DND-41 (cell line): ENCODE measurements at regions not wholly inside any gene's neighbourhood (a gene's known extent, or its start where the extent isn't known, plus 50 kb on each side); places are given as distances from the start of the nearest gene placed in this dataset.
"Not testable (repeated sequence)": the region's sequence is repeated elsewhere in the genome, so short reads cannot be mapped to it uniquely, and the experiment has no call there.

Source experiments
- ATAC-seq: fragments of 200-7000 bp; cut with Tn5 transposase; 3 replicates; pipeline ENCODE4 v1.9.1; 2021; ENCODE audit warnings: low read depth; ENCODE audit not compliant: insufficient read depth
- DNase-seq: peaks from one replicate; pipeline ENCODE4 v3.0.0-alpha.2; 2020
- H2AFZ ChIP-seq: 2 replicates; pipeline ENCODE4 v1.6.0; 2012; ENCODE audit warnings: low read depth, low read length
- H3K27ac ChIP-seq: 2 replicates; pipeline ENCODE4 v1.5.1; 2012; ENCODE audit warnings: low read length, inconsistent platforms
- H3K27me3 ChIP-seq: fragments of 200-600 bp; sonication (generic); 2 replicates; pipeline ENCODE4 v1.6.0; 2012; ENCODE audit warnings: low read length, mild to moderate bottlenecking, inconsistent platforms; ENCODE audit not compliant: insufficient read depth, poor library complexity
- H3K36me3 ChIP-seq: 2 replicates; pipeline ENCODE4 v1.5.1; 2012; ENCODE audit warnings: low read length, inconsistent platforms; ENCODE audit not compliant: insufficient read depth
- H3K4me1 ChIP-seq: 2 replicates; pipeline ENCODE4 v1.5.1; 2012; ENCODE audit warnings: mild to moderate bottlenecking, low read length; ENCODE audit not compliant: insufficient read depth
- H3K4me2 ChIP-seq: 2 replicates; pipeline ENCODE4 v1.6.0; 2012; ENCODE audit warnings: mild to moderate bottlenecking, moderate library complexity, low read length, inconsistent platforms; ENCODE audit not compliant: insufficient read depth
- H3K4me3 ChIP-seq, 2 experiments: fragments of 200-600 bp in 1 of 2; shearing (Covaris generic) in 1 of 2; 2 replicates each; pipeline ENCODE4 v1.5.1; 2012 to 2016; ENCODE audit warnings: inconsistent platforms in 2 of 2, low read length in 2 of 2, mild to moderate bottlenecking in 2 of 2, low read depth in 1 of 2, moderate library complexity in 1 of 2
- H3K79me2 ChIP-seq: 2 replicates; pipeline ENCODE4 v1.6.0; 2012; ENCODE audit warnings: low read length, inconsistent platforms; ENCODE audit not compliant: insufficient read depth
- H3K9ac ChIP-seq: 2 replicates; pipeline ENCODE4 v1.6.0; 2012; ENCODE audit warnings: low read depth, mild to moderate bottlenecking, inconsistent platforms, low read length, moderate library complexity
- H3K9me3 ChIP-seq: 2 replicates; pipeline ENCODE4 v1.5.1; 2012; ENCODE audit warnings: low read length, moderate library complexity, mild to moderate bottlenecking, inconsistent platforms; ENCODE audit not compliant: insufficient read depth, severe bottlenecking
- H4K20me1 ChIP-seq: 2 replicates; pipeline ENCODE4 v1.6.0; 2012; ENCODE audit warnings: low read length; ENCODE audit not compliant: insufficient read depth
- EZH2 ChIP-seq: IDR thresholded peaks from 3 replicates; pipeline ENCODE4 v1.6.1; 2012; ENCODE audit warnings: borderline replicate concordance, low read depth, mild to moderate bottlenecking, moderate library complexity, low read length, inconsistent platforms; ENCODE audit not compliant: severe bottlenecking
- TF ChIP-seq, protein P1 (sequence below): IDR thresholded peaks from 2 replicates; pipeline ENCODE4 v1.5.1; 2012; ENCODE audit warnings: borderline replicate concordance, low read length, moderate library complexity, mild to moderate bottlenecking; ENCODE audit not compliant: poor library complexity, severe bottlenecking; ENCODE audit errors: extremely low read depth

DNA sequence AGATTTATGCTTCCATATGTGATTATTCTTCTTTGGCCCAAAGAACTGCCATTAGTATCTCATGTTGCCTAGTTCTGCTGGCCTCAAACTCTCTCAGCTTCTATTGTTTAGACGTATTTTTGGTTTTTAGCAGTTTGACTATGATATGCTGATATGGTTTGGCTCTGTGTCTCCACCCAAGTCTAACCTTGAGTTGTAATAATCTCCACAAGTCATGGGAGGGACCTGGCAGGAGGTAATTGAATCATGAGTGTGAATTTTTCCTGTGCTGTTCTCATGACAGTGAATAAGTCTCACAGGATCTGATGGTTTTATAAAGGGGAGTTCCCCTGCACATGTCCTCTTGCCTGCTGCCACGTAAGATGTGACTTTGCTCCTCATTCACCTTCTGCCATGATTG lies 96.7 kb upstream of the ARG1 start:
- no peak overlapping the region for H3K4me3 ChIP-seq
- H3K4me1 ChIP-seq = no peaks in the 10 kb centered on the region
- H3K36me3 ChIP-seq = no peaks in the 10 kb centered on the region
- TF ChIP-seq, protein P1, sequence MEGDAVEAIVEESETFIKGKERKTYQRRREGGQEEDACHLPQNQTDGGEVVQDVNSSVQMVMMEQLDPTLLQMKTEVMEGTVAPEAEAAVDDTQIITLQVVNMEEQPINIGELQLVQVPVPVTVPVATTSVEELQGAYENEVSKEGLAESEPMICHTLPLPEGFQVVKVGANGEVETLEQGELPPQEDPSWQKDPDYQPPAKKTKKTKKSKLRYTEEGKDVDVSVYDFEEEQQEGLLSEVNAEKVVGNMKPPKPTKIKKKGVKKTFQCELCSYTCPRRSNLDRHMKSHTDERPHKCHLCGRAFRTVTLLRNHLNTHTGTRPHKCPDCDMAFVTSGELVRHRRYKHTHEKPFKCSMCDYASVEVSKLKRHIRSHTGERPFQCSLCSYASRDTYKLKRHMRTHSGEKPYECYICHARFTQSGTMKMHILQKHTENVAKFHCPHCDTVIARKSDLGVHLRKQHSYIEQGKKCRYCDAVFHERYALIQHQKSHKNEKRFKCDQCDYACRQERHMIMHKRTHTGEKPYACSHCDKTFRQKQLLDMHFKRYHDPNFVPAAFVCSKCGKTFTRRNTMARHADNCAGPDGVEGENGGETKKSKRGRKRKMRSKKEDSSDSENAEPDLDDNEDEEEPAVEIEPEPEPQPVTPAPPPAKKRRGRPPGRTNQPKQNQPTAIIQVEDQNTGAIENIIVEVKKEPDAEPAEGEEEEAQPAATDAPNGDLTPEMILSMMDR = no peak
- TF ChIP-seq EZH2 = no peak
- DNase-seq = no peak
- H3K79me2 ChIP-seq = no peaks in the 10 kb centered on the region
- H3K9me3 ChIP-seq = peaks cover 2% of the 10 kb centered on the region
- H3K4me2 ChIP-seq = no peak overlapping the region
- no peak overlapping the region for H2AFZ ChIP-seq
- H3K27ac ChIP-seq = no peak overlapping the region
- no peak for ATAC-seq
- H3K27me3 ChIP-seq = no peaks in the 10 kb centered on the region
- H3K9ac ChIP-seq = no peak overlapping the region
- no peaks in the 10 kb centered on the region for H4K20me1 ChIP-seq

DNA sequence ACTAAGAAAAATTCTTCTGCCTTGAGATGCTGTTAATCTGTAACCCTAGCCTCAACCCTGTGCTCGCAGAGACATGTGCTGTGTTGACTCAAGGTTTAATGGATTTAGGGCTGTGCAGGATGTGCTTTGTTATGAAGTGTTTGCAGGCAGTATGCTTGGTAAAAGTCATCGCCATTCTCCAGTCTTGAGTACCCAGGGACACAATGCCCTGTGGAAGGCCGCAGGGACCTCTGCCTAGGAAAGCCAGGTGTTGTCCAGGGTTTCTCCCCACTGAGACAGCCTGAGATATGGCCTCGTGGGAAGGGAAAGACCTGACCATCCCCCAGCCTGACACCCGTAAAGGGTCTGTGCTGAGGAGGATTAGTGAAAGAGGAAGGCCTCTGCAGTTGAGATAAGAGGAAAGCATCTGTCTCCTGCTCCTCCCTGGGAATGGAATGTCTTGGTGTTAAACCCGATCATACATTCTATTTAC lies 94.2 kb upstream of the ARG1 start:
- not testable (repeated sequence) for H3K4me1 ChIP-seq, H3K9me3 ChIP-seq, H3K4me3 ChIP-seq, H3K27ac ChIP-seq, ATAC-seq, H3K27me3 ChIP-seq, H4K20me1 ChIP-seq, H2AFZ ChIP-seq, H3K4me2 ChIP-seq, H3K79me2 ChIP-seq, DNase-seq, H3K36me3 ChIP-seq, H3K9ac ChIP-seq

DNA sequence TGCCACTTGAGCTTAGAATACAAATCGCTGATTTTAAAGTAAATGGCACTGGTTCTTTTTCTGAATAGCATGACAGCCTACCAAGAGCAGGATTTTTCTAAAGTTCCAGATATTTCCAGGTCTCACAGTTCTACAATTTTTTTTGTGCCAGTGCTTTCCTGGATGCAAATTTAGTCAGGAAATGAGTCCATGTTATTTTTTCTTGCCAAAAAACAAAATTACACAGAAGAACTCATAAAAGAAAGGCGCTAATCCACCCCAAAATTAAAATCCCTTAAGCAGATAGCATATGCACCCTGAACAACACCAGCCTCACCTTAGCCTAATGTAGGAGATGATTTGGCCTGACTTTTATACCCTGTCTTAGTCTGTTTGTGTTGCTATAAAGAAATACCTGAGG lies 86.4 kb upstream of the ARG1 start:
- Histone ChIP-seq H3K36me3 (no peaks in the 10 kb centered on the region), H4K20me1 (no peaks in the 10 kb centered on the region), H3K27me3 (no peaks in the 10 kb centered on the region), H3K4me3 (no peak overlapping the region), H3K9me3 (no peaks in the 10 kb centered on the region), H3K4me2 (no peak overlapping the region), H3K27ac (no peak overlapping the region), H3K79me2 (no peaks in the 10 kb centered on the region), H3K9ac (no peak overlapping the region), H2AFZ (no peak overlapping the region), H3K4me1 (no peaks in the 10 kb centered on the region)
- DNase-seq = no peak
- no peak for TF ChIP-seq EZH2
- TF ChIP-seq, protein P1 = no peak
- ATAC-seq = no peak

DNA sequence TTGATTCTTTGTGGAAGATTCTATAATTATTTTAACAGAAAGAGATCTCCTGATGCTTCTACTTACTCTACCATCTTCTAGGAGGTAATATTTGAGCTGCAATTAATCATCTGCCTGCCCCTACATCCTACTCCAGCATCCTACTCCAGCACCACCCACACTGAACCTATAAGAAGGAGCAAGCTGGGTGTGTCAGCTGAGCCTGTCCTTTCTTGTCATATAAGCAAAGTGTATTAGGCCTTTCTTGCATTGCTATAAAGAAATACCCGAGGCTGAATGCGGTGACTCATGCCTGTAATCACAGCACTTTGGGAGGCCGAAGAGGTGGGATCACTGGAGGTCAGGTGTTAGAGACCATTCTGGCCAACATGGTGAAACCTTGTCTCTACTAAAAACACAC lies 84.2 kb upstream of the ARG1 start:
- ATAC-seq = no peak
- Histone ChIP-seq H3K9ac (no peak overlapping the region), H3K36me3 (no peaks in the 10 kb centered on the region), H2AFZ (no peak overlapping the region), H3K9me3 (no peaks in the 10 kb centered on the region), H4K20me1 (no peaks in the 10 kb centered on the region), H3K4me1 (no peaks in the 10 kb centered on the region), H3K27me3 (no peaks in the 10 kb centered on the region), H3K4me3 (no peak overlapping the region), H3K4me2 (no peak overlapping the region), H3K79me2 (no peaks in the 10 kb centered on the region), H3K27ac (no peak overlapping the region)
- no peak for DNase-seq
- TF ChIP-seq, protein P1 = no peak
- no peak for TF ChIP-seq EZH2
